ENCODE measurements at regions not wholly inside any gene's neighbourhood (a gene's known extent, or its start where the extent isn't known, plus 50 kb on each side); places are given as distances from the start of the nearest gene placed in this dataset.
"Not testable (repeated sequence)": the region's sequence is repeated elsewhere in the genome, so short reads cannot be mapped to it uniquely, and the experiment has no call there.

GRCh38 chrY:17511984-17512383, 368.0 kb downstream of the CDY2B start:
- H3K4me1 ChIP-seq (replicated peaks); H3K36me3 ChIP-seq; H3K27ac ChIP-seq; H3K9me3 ChIP-seq; H3K4me3 ChIP-seq; intact Hi-C loops (cut with DNase I); DNase-seq (ENCODE audit: low spot score); H3K27me3 ChIP-seq (replicated peaks; ENCODE audit: insufficient read depth): not testable (repeated sequence)
- no CpG with 5 or more reads among the region's 3 CpGs for WGBS

GRCh38 chrY:17511476-17511875, 368.5 kb downstream of the CDY2B start:
- intact Hi-C loops (cut with DNase I); H3K9me3 ChIP-seq; H3K4me1 ChIP-seq (replicated peaks); H3K27me3 ChIP-seq (replicated peaks; ENCODE audit: insufficient read depth); H3K27ac ChIP-seq; H3K36me3 ChIP-seq; H3K4me3 ChIP-seq; DNase-seq (ENCODE audit: low spot score): not testable (repeated sequence)
- no CpG with 5 or more reads among the region's 1 CpG for WGBS

GRCh38 chrY:17505834-17506233, 374.2 kb downstream of the CDY2B start:
- H3K4me1 ChIP-seq (replicated peaks); intact Hi-C loops (cut with DNase I); H3K27me3 ChIP-seq (replicated peaks; ENCODE audit: insufficient read depth); H3K36me3 ChIP-seq; DNase-seq (ENCODE audit: low spot score); H3K4me3 ChIP-seq; H3K9me3 ChIP-seq; H3K27ac ChIP-seq: not testable (repeated sequence)
- WGBS, result no CpG with 5 or more reads among the region's 2 CpGs

GRCh38 chrY:17484763-17485162, 395.3 kb downstream of the CDY2B start:
- H3K36me3 ChIP-seq; intact Hi-C loops (cut with DNase I); H3K27me3 ChIP-seq (replicated peaks; ENCODE audit: insufficient read depth); H3K4me3 ChIP-seq; H3K9me3 ChIP-seq; H3K27ac ChIP-seq; DNase-seq (ENCODE audit: low spot score); H3K4me1 ChIP-seq (replicated peaks): not testable (repeated sequence)

- H3K27ac ChIP-seq; H3K4me3 ChIP-seq; H3K9me3 ChIP-seq; H3K27me3 ChIP-seq (replicated peaks; ENCODE audit: insufficient read depth); H3K4me1 ChIP-seq (replicated peaks); intact Hi-C loops (cut with DNase I); DNase-seq (ENCODE audit: low spot score); H3K36me3 ChIP-seq: not testable (repeated sequence)
- WGBS, result no CpG with 5 or more reads among the region's 2 CpGs
Measured at GRCh38 chrY:17484157-17484556, 395.9 kb downstream of the CDY2B start.

GRCh38 chrY:17481389-17482022, 398.5 kb downstream of the CDY2B start:
- H3K4me3 ChIP-seq; H3K27ac ChIP-seq; intact Hi-C loops (cut with DNase I); DNase-seq (ENCODE audit: low spot score); H3K9me3 ChIP-seq; H3K4me1 ChIP-seq (replicated peaks); H3K27me3 ChIP-seq (replicated peaks; ENCODE audit: insufficient read depth); H3K36me3 ChIP-seq: not testable (repeated sequence)
- WGBS, result no CpG with 5 or more reads among the region's 15 CpGs

- H3K27me3 ChIP-seq (replicated peaks; ENCODE audit: insufficient read depth); H3K4me3 ChIP-seq; H3K9me3 ChIP-seq; H3K4me1 ChIP-seq (replicated peaks); intact Hi-C loops (cut with DNase I); H3K27ac ChIP-seq; H3K36me3 ChIP-seq; DNase-seq (ENCODE audit: low spot score): not testable (repeated sequence)
- WGBS, result no CpG with 5 or more reads among the region's 3 CpGs
Measured at GRCh38 chrY:17472068-17472467, 408.0 kb downstream of the CDY2B start.

- WGBS, result no CpG with 5 or more reads among the region's 11 CpGs
- H3K27ac ChIP-seq; H3K4me3 ChIP-seq; H3K4me1 ChIP-seq (replicated peaks); H3K36me3 ChIP-seq; DNase-seq (ENCODE audit: low spot score); H3K27me3 ChIP-seq (replicated peaks; ENCODE audit: insufficient read depth); H3K9me3 ChIP-seq; intact Hi-C loops (cut with DNase I): not testable (repeated sequence)
Measured at GRCh38 chrY:17459753-17460152, 420.3 kb downstream of the CDY2B start.

GRCh38 chrY:17430570-17431166, 449.4 kb downstream of the CDY2B start:
- Histone ChIP-seq H3K27me3 (replicated peaks; ENCODE audit: insufficient read depth) (no peaks in the 10 kb centered on the region), H3K27ac (no peak overlapping the region), H3K9me3 (no peaks in the 10 kb centered on the region), H3K4me1 (replicated peaks) (no peaks in the 10 kb centered on the region), H3K4me3 (no peak overlapping the region), H3K36me3 (no peaks in the 10 kb centered on the region)
- 25% methylated on average over 5 of the region's 5 CpGs for WGBS
- peak in 2 of 4 experiments; percentile 11 to 24 for TF ChIP-seq CTCF (IDR thresholded peaks at IDR 0.05)
- no peak for TF ChIP-seq POLR2A (IDR thresholded peaks at IDR 0.05)
- DNase-seq (ENCODE audit: low spot score), result peak; percentile 3
- intact Hi-C loops (cut with DNase I), result no loop called here
